Pons (tissue), 1 donor: ENCODE measurements at regions not wholly inside any gene's neighbourhood (a gene's known extent, or its start where the extent isn't known, plus 50 kb on each side); places are given as distances from the start of the nearest gene placed in this dataset.

ENCODE experiments used
- DNase-seq: peaks from one replicate; pipeline ENCODE4 v3.0.0-alpha.2; 2016; ENCODE audit warnings: low spot score

GRCh38 chr4:18878561-18878960, 857.0 kb upstream of the LCORL start:
- no peak for DNase-seq

GRCh38 chr4:18869166-18869565, 847.6 kb upstream of the LCORL start:
- no peak for DNase-seq

GRCh38 chr4:18860836-18861530, 839.4 kb upstream of the LCORL start:
- DNase-seq: no peak

GRCh38 chr4:18859468-18859867, 837.9 kb upstream of the LCORL start:
- no peak for DNase-seq

- no peak for DNase-seq
These were observed 836.8 kb upstream of the LCORL start for GRCh38 chr4:18858229-18858922.

- no peak for DNase-seq
These were observed 829.3 kb upstream of the LCORL start for GRCh38 chr4:18850867-18851266.

- DNase-seq: no peak
These were observed 825.8 kb upstream of the LCORL start for GRCh38 chr4:18847249-18847890.

- DNase-seq: no peak
These were observed 824.8 kb upstream of the LCORL start for GRCh38 chr4:18846313-18846712.

GRCh38 chr4:18844726-18845125, 823.2 kb upstream of the LCORL start:
- no peak for DNase-seq

- no peak for DNase-seq
These were observed 820.9 kb upstream of the LCORL start for GRCh38 chr4:18842431-18842830.

- DNase-seq: no peak
These were observed 818.9 kb upstream of the LCORL start for GRCh38 chr4:18840481-18840880.

- DNase-seq: no peak
These were observed 794.8 kb upstream of the LCORL start for GRCh38 chr4:18816228-18816895.

GRCh38 chr4:18815779-18816173, 794.2 kb upstream of the LCORL start:
- DNase-seq: no peak

- DNase-seq: no peak
These were observed 793.7 kb upstream of the LCORL start for GRCh38 chr4:18815081-18815778.

- no peak for DNase-seq
These were observed 792.2 kb upstream of the LCORL start for GRCh38 chr4:18813771-18814170.

- no peak for DNase-seq
These were observed 791.5 kb upstream of the LCORL start for GRCh38 chr4:18813055-18813454.

- no peak for DNase-seq
These were observed 782.2 kb upstream of the LCORL start for GRCh38 chr4:18803781-18804180.

- peak; percentile 20 for DNase-seq
These were observed 776.6 kb upstream of the LCORL start for GRCh38 chr4:18798123-18798522.

- DNase-seq: no peak
These were observed 774.2 kb upstream of the LCORL start for GRCh38 chr4:18795794-18796193.

- DNase-seq: no peak
These were observed 755.8 kb upstream of the LCORL start for GRCh38 chr4:18777190-18777930.

- no peak for DNase-seq
These were observed 746.4 kb upstream of the LCORL start for GRCh38 chr4:18767921-18768320.
